ENCODE measurements at regions not wholly inside any gene's neighbourhood (a gene's known extent, or its start where the extent isn't known, plus 50 kb on each side); places are given as distances from the start of the nearest gene placed in this dataset.

DNA sequence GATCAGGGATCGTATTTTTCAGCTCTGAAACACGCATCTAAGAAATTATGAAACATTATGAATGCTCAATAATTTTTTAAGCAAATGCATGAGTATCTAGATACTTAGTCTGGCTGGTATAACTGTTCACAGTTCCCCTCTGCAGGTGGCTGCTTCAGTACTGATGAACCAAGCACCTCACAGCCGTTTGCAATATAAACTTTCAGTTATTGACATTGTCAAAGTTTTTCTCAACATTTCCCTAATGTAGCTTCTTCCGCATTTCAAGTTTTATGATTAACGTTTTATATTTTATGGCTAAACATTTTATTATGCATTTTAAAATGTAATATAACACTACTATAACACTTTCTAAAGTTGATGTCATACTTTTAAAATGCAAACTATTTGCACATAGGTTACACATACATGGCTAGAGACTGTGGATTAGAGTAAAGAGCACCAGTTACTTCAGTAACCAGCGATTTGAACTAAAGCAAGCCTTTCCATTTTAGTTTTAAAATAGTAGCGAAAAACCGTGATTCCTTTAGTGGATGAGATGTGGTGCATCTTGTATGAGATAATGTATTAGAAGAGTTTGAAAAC lies 495.4 kb downstream of the XIRP2 start:
- TF ChIP-seq CTCF (IDR thresholded peaks at IDR 0.05) (no peak), POLR2A (IDR thresholded peaks at IDR 0.05) (no peak), EP300 (IDR thresholded peaks at IDR 0.05) (no peak)
